ENCODE measurements at regions not wholly inside any gene's neighbourhood (a gene's known extent, or its start where the extent isn't known, plus 50 kb on each side); places are given as distances from the start of the nearest gene placed in this dataset.

DNA sequence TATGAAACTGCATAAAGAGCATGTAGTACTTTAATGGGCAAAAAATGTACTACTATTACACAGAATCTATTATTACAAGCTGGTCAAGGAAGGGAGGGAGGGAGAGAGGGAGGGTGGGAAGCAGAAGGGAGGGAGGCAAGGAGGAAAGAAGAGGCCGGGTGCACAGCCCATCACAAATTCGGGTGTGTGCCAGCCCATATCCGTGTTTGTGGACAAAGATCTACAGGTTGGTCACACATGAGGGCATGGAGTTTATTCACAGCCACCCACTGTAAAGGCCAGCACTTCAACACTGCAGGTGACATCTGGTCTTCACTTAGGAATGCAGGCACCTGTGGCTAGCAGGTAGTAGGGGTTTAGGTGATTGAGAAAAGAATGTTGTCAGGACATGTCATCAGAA is 352.5 kb upstream of the NBEA start:
- DNase-seq (ENCODE audit: low spot score): no peak
- TF ChIP-seq, protein P1, sequence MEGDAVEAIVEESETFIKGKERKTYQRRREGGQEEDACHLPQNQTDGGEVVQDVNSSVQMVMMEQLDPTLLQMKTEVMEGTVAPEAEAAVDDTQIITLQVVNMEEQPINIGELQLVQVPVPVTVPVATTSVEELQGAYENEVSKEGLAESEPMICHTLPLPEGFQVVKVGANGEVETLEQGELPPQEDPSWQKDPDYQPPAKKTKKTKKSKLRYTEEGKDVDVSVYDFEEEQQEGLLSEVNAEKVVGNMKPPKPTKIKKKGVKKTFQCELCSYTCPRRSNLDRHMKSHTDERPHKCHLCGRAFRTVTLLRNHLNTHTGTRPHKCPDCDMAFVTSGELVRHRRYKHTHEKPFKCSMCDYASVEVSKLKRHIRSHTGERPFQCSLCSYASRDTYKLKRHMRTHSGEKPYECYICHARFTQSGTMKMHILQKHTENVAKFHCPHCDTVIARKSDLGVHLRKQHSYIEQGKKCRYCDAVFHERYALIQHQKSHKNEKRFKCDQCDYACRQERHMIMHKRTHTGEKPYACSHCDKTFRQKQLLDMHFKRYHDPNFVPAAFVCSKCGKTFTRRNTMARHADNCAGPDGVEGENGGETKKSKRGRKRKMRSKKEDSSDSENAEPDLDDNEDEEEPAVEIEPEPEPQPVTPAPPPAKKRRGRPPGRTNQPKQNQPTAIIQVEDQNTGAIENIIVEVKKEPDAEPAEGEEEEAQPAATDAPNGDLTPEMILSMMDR (IDR thresholded peaks at IDR 0.05; ENCODE audit: extremely low read depth, missing control alignments): no peak

DNA sequence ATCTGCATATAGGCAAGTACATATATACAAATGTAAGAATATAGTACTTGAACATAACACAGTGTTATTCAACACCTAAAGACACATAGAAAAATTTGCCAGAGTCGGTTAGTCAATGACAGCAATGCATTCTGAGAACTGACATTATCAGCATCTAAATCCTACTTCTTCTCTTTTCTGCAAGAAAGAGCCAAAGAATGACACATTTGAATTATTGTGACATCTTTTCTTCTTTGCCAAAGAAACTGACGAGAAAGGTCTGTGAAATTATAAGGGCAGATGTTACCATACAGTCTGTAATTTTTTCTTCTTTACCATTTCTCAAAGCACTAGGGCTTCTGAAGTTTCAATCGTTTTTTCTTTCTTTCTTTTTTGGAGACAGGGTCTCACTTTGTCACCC is 350.9 kb upstream of the NBEA start:
- DNase-seq (ENCODE audit: low spot score): no peak
- TF ChIP-seq, protein P1 (IDR thresholded peaks at IDR 0.05; ENCODE audit: extremely low read depth, missing control alignments): no peak

DNA sequence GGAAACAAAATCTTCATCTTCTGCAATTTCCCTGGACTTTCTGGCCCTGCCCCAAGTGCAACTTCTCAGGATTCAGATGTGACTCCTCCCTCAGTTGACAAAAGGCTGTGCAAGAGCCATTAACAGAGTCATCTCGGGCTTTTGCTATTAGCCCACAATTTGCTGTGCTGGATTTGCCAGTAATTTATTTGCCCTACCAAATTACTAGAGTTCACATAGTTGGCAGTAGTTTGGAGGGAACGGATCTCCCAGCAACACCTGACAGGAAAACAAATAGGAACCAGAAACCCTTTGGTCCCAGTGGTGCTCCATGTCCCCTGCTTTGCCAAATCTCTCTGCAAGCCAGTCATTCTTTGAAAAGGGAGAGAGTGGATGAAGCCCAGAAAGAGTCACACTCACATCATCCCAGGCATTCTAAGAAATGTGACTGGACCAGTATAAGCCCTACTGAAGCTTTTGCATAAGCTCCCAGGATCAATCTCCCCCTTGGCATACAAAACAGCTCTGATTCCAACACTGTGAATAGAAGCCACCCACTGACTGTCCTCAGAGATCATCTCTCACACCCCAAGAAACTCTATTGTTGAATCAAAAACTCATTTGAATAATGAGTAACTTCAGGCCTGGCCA is 350.1 kb upstream of the NBEA start:
- no peak for DNase-seq (ENCODE audit: low spot score)
- TF ChIP-seq, protein P1 (IDR thresholded peaks at IDR 0.05; ENCODE audit: extremely low read depth, missing control alignments): no peak

DNA sequence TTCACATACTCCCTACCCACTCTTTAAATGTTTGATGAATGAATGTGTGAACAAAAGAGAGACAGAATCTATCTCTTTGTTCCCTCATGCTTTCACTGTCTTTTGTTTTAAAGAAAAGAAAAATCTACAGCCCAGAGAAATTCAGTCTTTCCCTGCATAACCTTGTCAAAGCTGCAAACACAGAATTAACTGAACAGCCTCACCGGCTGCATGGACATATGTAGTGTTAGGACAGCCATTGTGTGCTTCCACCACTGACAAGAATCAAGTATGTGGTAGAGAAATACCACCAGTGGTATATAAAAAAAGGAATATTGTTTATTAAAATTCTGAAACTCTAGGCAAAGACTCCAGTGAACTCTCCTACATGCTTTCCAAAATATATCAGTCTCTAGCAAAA is 348.4 kb upstream of the NBEA start:
- TF ChIP-seq, protein P1 (IDR thresholded peaks at IDR 0.05; ENCODE audit: extremely low read depth, missing control alignments): no peak
- DNase-seq (ENCODE audit: low spot score): no peak

GRCh38 chr13:34594507-34594906 is 347.6 kb upstream of the NBEA start:
- no peak for DNase-seq (ENCODE audit: low spot score)

DNA sequence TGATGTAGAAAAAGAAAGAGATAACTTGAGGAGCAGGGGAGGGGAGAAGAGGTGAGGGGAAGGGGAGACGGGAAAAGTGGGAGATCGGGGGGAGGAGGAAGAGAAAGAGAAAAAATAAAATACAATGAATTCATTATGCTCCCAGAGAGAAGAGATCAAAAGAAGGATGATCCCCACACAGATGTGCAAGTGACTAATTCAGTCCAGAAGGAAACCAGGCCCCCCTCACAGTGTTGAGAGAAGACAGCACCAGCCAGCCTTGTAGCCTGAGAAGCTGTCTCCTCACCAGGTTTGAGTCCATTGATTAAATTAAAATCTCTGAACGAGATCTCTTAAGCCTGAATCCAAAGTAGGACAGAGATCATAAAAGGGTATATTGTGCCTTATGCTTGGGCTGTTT is 333.7 kb upstream of the NBEA start:
- no peak for DNase-seq (ENCODE audit: low spot score)
- TF ChIP-seq, protein P1 (IDR thresholded peaks at IDR 0.05; ENCODE audit: extremely low read depth, missing control alignments): no peak

More at GRCh38 chr13:34594507-34594906, 347.6 kb upstream of the NBEA start:
- TF ChIP-seq, protein P1 (IDR thresholded peaks at IDR 0.05; ENCODE audit: extremely low read depth, missing control alignments): no peak

- TF ChIP-seq, protein P1 (IDR thresholded peaks at IDR 0.05; ENCODE audit: extremely low read depth, missing control alignments): no peak
- no peak for DNase-seq (ENCODE audit: low spot score)
These were observed 330.4 kb upstream of the NBEA start for GRCh38 chr13:34611671-34612070.
